GM19239 (cell line): ENCODE measurements at regions not wholly inside any gene's neighbourhood (a gene's known extent, or its start where the extent isn't known, plus 50 kb on each side); places are given as distances from the start of the nearest gene placed in this dataset.

ENCODE experiments used
- DNase-seq: peaks from one replicate; pipeline ENCODE4 v3.0.0; 2011; ENCODE audit warnings: low spot score; ENCODE audit not compliant: insufficient read length
- FAIRE-seq: peaks from 2 replicates; lab custom pipeline; 2011; peaks lifted over from hg19 to GRCh38; lab: Jason Lieb, UNC

GRCh38 chr4:138086611-138087041, 155.5 kb downstream of the SLC7A11 start:
- no peak for DNase-seq
- FAIRE-seq = no peak

DNA sequence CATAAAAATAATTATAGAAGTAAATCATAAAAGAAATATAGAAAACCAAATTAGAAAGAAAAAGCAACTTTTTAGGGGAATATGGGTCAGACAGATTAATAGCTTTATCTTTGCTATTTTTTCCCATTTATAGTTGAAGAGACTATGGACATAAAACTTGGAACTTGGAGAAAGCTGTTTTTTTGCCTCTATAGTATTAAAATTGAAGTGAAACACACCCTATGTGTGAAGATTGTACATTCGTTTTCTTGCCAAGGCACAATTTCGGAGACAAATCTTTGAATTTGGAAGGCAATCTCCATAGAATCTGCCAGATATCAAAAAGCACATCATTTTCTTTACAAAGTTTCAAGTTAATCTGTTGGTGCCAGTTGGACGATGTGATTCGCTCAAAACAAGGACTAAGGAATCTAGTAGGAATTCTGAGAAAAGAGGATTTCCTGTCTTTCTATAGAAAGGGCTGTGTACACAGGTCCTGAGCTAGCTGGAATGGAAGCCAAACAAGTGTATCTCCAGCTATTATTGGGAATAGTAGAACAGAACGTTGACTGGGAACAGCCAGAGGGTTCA, 156.3 kb downstream of the SLC7A11 start:
- DNase-seq (no peak), FAIRE-seq (no peak)

GRCh38 chr4:138078751-138079520, 163.2 kb downstream of the SLC7A11 start:
- DNase-seq (no peak), FAIRE-seq (no peak)

GRCh38 chr4:138078253-138078652, 163.9 kb downstream of the SLC7A11 start:
- DNase-seq (no peak), FAIRE-seq (no peak)

DNA sequence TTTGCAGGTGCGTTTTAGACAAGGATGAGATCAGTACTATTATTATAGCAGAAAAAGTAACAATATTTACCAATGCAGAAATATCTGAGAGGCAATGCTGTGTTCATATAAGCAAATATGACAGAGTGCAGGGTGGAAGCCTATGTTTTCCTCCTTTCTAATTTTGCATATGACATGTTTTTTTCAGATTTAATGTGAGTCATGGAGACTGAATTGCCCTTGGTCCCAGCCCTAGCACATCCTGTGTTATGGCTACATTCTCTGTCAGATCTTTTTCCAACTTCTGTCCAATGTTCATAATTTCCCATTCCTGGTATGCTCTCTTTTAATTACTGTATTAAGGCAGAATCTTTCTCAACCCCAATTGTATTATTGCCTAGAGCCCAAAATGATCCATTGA, 165.6 kb downstream of the SLC7A11 start:
- DNase-seq = no peak
- FAIRE-seq = no peak

- FAIRE-seq = no peak
- DNase-seq = no peak
Measured at GRCh38 chr4:138070816-138071215, 171.3 kb downstream of the SLC7A11 start.

- DNase-seq = no peak
- no peak for FAIRE-seq
Measured at GRCh38 chr4:138063581-138063980, 178.6 kb downstream of the SLC7A11 start.

DNA sequence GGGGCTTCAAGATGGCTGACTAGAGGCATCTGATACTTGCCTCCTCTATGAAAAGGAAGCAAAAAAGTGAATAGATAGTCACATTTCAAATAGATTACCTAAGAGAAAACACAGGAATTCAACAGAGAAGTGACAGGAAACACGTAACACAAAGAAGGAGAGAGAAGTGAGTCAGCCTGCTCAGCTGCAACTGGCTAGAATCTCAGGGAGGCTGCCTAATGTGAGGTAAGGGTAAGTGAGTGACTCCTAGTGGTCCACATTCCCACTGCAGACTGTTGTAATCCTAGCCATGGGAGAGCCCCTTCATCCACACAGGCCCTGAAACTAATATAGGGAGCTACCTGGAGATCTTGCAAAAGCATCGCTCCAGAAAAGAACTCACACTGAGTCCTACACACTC, 179.2 kb downstream of the SLC7A11 start:
- no peak for DNase-seq
- no peak for FAIRE-seq

GRCh38 chr4:138056541-138056940, 185.6 kb downstream of the SLC7A11 start:
- no peak for DNase-seq
- FAIRE-seq = no peak

- FAIRE-seq (no peak), DNase-seq (no peak)
Measured at GRCh38 chr4:138055890-138056289, 186.3 kb downstream of the SLC7A11 start.

DNA sequence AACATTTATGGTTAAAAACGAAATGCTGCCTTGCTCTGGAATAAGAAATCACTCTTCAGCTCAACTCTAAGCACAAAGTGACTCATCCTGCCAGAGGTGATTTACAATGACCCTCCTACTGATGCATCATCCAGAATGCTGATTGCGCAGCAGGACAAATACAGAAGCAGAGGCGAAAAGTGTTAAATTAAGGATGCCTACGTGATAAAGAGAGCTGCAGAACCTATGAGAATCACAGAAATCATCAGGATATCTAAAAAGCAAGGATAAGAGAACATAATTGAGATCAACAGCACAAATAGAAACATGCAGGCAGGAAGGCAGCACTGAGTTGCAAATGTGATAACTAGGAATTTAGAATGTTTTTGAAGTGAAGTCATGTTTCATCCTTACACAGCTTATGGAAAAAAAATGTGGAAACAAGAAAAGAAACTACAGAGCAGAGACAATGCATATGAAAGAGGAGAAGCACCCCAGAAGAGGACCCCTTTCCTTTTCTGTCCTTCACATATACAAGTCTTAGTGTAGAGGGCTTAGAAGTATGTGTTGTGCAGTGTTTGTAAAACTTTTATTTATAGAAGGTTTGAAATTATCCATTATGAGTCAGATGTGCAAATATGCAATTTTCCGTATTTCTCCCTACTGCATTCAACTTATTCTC, 188.4 kb downstream of the SLC7A11 start:
- no peak for FAIRE-seq
- DNase-seq = no peak

GRCh38 chr4:138052806-138053632, 189.1 kb downstream of the SLC7A11 start:
- FAIRE-seq = no peak
- DNase-seq = no peak

DNA sequence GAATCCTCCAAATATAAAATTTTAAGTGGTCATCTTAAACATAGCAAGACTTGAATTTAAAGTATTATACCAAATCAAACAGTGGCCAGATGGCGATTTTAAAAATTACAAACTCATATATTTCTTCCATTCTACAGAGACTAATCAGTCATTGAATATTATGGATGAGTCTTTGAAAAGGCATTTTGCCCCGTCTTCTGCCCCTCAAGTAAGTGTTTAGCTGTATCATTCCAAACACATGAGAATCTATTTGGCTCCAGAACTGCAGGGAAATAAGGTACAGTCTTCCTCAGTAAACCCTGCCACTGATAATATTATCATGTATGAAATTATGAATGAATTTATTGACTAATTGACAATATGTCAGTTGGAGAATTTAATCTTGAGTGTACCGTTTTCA, 191.0 kb downstream of the SLC7A11 start:
- FAIRE-seq = no peak
- no peak for DNase-seq

DNA sequence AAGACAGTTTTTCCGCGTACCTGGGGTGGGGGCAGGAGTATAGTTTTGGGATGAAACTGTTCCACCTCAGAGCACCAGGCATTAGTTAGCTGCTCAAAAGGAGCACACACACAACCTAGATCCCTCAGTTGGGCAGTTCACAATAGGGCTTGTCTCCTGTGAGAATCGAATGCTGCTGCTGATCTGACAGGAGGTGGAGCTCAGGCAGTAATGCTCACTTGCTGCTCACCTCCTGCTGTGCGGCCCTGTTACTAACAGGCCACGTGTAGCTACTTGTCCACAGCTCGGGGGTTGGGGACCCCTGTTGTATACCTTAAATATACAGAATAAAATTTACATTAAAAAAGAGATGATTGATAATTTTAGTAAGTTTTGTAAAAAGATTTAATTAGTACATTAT, 191.5 kb downstream of the SLC7A11 start:
- FAIRE-seq (no peak), DNase-seq (no peak)

GRCh38 chr4:138049355-138049754, 192.8 kb downstream of the SLC7A11 start:
- DNase-seq (no peak), FAIRE-seq (no peak)

GRCh38 chr4:138047290-138047689, 194.9 kb downstream of the SLC7A11 start:
- DNase-seq (no peak), FAIRE-seq (no peak)

- DNase-seq = no peak
- FAIRE-seq = no peak
Measured at GRCh38 chr4:138045036-138045435, 197.1 kb downstream of the SLC7A11 start.

- FAIRE-seq (no peak), DNase-seq (no peak)
Measured at GRCh38 chr4:138039010-138039409, 203.1 kb downstream of the SLC7A11 start.

- no peak for FAIRE-seq
- DNase-seq = no peak
Measured at GRCh38 chr4:138037696-138038095, 204.5 kb downstream of the SLC7A11 start.

GRCh38 chr4:138035781-138036258, 206.3 kb downstream of the SLC7A11 start:
- FAIRE-seq (peak; percentile 74), DNase-seq (peak; percentile 43)
